SK-N-SH (cell line): ENCODE measurements at regions not wholly inside any gene's neighbourhood (a gene's known extent, or its start where the extent isn't known, plus 50 kb on each side); places are given as distances from the start of the nearest gene placed in this dataset.

Experiments used
- CHD2 ChIP-seq: fragments of 150-350 bp; IDR thresholded peaks from 2 replicates; pipeline ENCODE4 v1.6.1; 2018; ENCODE audit warnings: low read length; ENCODE audit not compliant: partially characterized antibody
- EP300 ChIP-seq, 2 experiments: IDR thresholded peaks; 2 replicates each; pipeline versions ENCODE4 v1.4.0 to v1.6.1; 2012; ENCODE audit warnings: borderline replicate concordance in 1 of 2, low read depth in 1 of 2, low read length in 1 of 2
- EZH2phosphoT487 ChIP-seq: fragments of 200-600 bp; sonication (generic); IDR thresholded peaks from 2 replicates; pipeline ENCODE4 v1.6.1; 2017; ENCODE audit warnings: low read depth, mixed run types, mild to moderate bottlenecking, antibody characterized with exemption, moderate library complexity, borderline replicate concordance
- FOXJ3 ChIP-seq: sonication (generic); formaldehyde crosslinking; IDR thresholded peaks from 2 replicates; pipeline ENCODE4 v1.5.1; 2020; ENCODE audit warnings: mild to moderate bottlenecking, missing genetic modification reagents
- POLR2AphosphoS5 ChIP-seq: IDR thresholded peaks from 2 replicates; pipeline ENCODE4 v1.6.1; 2012; ENCODE audit warnings: low read depth, low read length
- RFX5 ChIP-seq: IDR thresholded peaks from 2 replicates; pipeline ENCODE4 v1.6.1; 2012; ENCODE audit warnings: mild to moderate bottlenecking, improper control_type of control experiment, low read length
- RXRA ChIP-seq: IDR thresholded peaks from 2 replicates; pipeline ENCODE4 v1.4.0; 2012; ENCODE audit warnings: low read depth, mild to moderate bottlenecking, borderline replicate concordance
- TF ChIP-seq, protein P1 (sequence below): fragments of 200-600 bp; sonication (generic); IDR thresholded peaks from 2 replicates; pipeline ENCODE4 v1.6.1; 2017; ENCODE audit warnings: antibody characterized with exemption, mild to moderate bottlenecking, moderate library complexity
- TF ChIP-seq, protein P2 (sequence below): IDR thresholded peaks from 2 replicates; pipeline ENCODE4 v1.6.1; 2012; ENCODE audit warnings: mild to moderate bottlenecking, low read depth, low read length, moderate library complexity
- TF ChIP-seq, protein P3 (sequence below): IDR thresholded peaks from 2 replicates; pipeline ENCODE4 v1.4.0; 2012; ENCODE audit warnings: low read depth
- TF ChIP-seq, protein P4 (sequence below): fragments of 150-350 bp; IDR thresholded peaks from 2 replicates; pipeline ENCODE4 v1.6.1; 2017; ENCODE audit warnings: antibody characterized with exemption, low read length, low read depth, borderline replicate concordance

DNA sequence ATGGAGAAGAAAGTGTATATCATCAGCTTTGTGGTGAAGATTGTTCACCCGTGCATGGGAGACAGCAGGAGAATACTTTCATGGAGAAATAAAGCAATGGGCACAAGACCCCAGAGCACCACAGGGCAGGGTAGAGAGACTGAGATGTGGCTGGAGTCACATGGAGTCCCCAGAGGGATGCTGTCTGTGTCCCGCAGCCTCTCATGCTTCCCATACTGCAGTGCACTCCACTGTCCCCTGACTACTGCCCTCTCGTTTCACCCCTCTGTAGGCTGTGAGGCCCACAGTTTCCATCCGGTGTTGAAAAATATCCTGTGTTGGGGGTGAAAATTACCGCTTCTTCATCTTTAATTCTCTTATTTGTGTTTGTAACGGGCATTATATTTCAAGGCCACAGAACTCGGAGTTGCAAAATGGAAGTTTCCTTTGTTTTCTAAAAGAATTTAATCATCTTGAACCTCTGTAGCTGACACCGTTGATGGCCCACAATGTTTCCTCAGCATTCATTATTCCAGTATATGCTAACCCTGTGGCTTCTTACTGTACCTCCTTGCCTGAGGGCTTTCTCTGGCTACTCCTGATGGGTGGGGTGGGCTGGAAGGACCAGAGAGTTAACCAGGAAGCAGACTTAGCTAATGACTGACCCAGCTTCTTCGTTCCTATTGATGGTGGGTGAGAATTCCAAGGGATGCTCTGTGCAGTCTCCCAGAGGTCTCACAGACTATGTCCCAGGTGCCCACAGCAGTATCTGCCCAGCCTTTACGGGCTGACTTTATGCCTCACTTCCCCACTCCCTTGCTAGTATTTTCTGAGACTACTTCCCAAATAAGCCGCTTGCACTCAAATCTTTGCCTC, 51.7 kb downstream of the PROKR2 start:
- TF ChIP-seq, protein P1, sequence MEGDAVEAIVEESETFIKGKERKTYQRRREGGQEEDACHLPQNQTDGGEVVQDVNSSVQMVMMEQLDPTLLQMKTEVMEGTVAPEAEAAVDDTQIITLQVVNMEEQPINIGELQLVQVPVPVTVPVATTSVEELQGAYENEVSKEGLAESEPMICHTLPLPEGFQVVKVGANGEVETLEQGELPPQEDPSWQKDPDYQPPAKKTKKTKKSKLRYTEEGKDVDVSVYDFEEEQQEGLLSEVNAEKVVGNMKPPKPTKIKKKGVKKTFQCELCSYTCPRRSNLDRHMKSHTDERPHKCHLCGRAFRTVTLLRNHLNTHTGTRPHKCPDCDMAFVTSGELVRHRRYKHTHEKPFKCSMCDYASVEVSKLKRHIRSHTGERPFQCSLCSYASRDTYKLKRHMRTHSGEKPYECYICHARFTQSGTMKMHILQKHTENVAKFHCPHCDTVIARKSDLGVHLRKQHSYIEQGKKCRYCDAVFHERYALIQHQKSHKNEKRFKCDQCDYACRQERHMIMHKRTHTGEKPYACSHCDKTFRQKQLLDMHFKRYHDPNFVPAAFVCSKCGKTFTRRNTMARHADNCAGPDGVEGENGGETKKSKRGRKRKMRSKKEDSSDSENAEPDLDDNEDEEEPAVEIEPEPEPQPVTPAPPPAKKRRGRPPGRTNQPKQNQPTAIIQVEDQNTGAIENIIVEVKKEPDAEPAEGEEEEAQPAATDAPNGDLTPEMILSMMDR = no peak
- TF ChIP-seq, protein P2, sequence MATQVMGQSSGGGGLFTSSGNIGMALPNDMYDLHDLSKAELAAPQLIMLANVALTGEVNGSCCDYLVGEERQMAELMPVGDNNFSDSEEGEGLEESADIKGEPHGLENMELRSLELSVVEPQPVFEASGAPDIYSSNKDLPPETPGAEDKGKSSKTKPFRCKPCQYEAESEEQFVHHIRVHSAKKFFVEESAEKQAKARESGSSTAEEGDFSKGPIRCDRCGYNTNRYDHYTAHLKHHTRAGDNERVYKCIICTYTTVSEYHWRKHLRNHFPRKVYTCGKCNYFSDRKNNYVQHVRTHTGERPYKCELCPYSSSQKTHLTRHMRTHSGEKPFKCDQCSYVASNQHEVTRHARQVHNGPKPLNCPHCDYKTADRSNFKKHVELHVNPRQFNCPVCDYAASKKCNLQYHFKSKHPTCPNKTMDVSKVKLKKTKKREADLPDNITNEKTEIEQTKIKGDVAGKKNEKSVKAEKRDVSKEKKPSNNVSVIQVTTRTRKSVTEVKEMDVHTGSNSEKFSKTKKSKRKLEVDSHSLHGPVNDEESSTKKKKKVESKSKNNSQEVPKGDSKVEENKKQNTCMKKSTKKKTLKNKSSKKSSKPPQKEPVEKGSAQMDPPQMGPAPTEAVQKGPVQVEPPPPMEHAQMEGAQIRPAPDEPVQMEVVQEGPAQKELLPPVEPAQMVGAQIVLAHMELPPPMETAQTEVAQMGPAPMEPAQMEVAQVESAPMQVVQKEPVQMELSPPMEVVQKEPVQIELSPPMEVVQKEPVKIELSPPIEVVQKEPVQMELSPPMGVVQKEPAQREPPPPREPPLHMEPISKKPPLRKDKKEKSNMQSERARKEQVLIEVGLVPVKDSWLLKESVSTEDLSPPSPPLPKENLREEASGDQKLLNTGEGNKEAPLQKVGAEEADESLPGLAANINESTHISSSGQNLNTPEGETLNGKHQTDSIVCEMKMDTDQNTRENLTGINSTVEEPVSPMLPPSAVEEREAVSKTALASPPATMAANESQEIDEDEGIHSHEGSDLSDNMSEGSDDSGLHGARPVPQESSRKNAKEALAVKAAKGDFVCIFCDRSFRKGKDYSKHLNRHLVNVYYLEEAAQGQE = no peak
- TF ChIP-seq, protein P3, sequence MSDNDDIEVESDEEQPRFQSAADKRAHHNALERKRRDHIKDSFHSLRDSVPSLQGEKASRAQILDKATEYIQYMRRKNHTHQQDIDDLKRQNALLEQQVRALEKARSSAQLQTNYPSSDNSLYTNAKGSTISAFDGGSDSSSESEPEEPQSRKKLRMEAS = no peak
- TF ChIP-seq, protein P4, sequence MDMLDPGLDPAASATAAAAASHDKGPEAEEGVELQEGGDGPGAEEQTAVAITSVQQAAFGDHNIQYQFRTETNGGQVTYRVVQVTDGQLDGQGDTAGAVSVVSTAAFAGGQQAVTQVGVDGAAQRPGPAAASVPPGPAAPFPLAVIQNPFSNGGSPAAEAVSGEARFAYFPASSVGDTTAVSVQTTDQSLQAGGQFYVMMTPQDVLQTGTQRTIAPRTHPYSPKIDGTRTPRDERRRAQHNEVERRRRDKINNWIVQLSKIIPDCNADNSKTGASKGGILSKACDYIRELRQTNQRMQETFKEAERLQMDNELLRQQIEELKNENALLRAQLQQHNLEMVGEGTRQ = no peak
- TF ChIP-seq CHD2 = no peak
- TF ChIP-seq EZH2phosphoT487 = no peak
- no peak for TF ChIP-seq RFX5
- no peak for TF ChIP-seq EP300 (IDR thresholded peaks at IDR 0.05; ENCODE audit: borderline replicate concordance in 1 of 2, low read depth in 1 of 2, low read length in 1 of 2)
- no peak for TF ChIP-seq RXRA
- TF ChIP-seq POLR2AphosphoS5 = no peak
- TF ChIP-seq FOXJ3 (CRISPR knock-in tag) = no peak
